OCI-LY3 (cell line): ENCODE measurements at regions not wholly inside any gene's neighbourhood (a gene's known extent, or its start where the extent isn't known, plus 50 kb on each side); places are given as distances from the start of the nearest gene placed in this dataset.

ENCODE experiments used
- H2AFZ ChIP-seq: fragments of 200-600, 300-600 bp; shearing (Covaris generic); 2 replicates; pipeline ENCODE4 v1.6.0; 2014; ENCODE audit warnings: antibody characterized with exemption, low read depth, low read length
- H3K27ac ChIP-seq: fragments of 200-600, 300-600 bp; sonication (generic); 2 replicates; pipeline ENCODE4 v1.5.1; 2014; ENCODE audit warnings: mild to moderate bottlenecking, low read length, moderate library complexity, mixed read lengths
- H3K27me3 ChIP-seq: fragments of 200-600, 300-600 bp; sonication (generic); 2 replicates; pipeline ENCODE4 v1.6.1; 2014; ENCODE audit warnings: low read depth, low read length, mixed read lengths
- H3K36me3 ChIP-seq: fragments of 200-600, 300-600 bp; sonication (generic); replicated peaks from 2 replicates; pipeline ENCODE3; 2014; ENCODE audit warnings: low read depth, low read length, mixed read lengths
- H3K4me1 ChIP-seq: fragments of 300-600, 200-600 bp; sonication (generic); 2 replicates; pipeline ENCODE4 v1.6.1; 2014; ENCODE audit warnings: low read length, mixed read lengths
- H3K4me2 ChIP-seq: fragments of 200-600, 300-600 bp; sonication (generic); 2 replicates; pipeline ENCODE4 v1.6.1; 2014; ENCODE audit warnings: low read length, mixed read lengths
- H3K4me3 ChIP-seq: fragments of 300-600, 200-600 bp; sonication (generic); 2 replicates; pipeline ENCODE4 v1.5.1; 2014; ENCODE audit warnings: antibody characterized with exemption, mild to moderate bottlenecking, low read length, moderate library complexity
- H3K79me2 ChIP-seq: fragments of 300-600, 200-600 bp; shearing (Covaris generic); 2 replicates; pipeline ENCODE4 v1.6.1; 2014; ENCODE audit warnings: mild to moderate bottlenecking, low read length, mixed read lengths
- H3K9ac ChIP-seq: fragments of 300-600, 200-600 bp; shearing (Covaris generic); 2 replicates; pipeline ENCODE4 v1.6.0; 2014; ENCODE audit warnings: mild to moderate bottlenecking, low read length, moderate library complexity
- H3K9me3 ChIP-seq: fragments of 200-600, 300-600 bp; shearing (Covaris generic); 2 replicates; pipeline ENCODE4 v1.6.1; 2014; ENCODE audit warnings: low read length, mixed read lengths; ENCODE audit not compliant: insufficient read depth
- H4K20me1 ChIP-seq: fragments of 200-600, 300-600 bp; sonication (generic); 2 replicates; pipeline ENCODE4 v1.6.1; 2016; ENCODE audit warnings: low read length, mixed read lengths; ENCODE audit not compliant: insufficient read depth
- CTCF ChIP-seq: fragments of 200-600, 300-600 bp; sonication (generic); IDR thresholded peaks from 2 replicates; pipeline ENCODE4 v1.5.1; 2014; ENCODE audit warnings: antibody characterized with exemption, low read length, low read depth
- EZH2phosphoT487 ChIP-seq: fragments of 200-600 bp; shearing (Covaris generic); IDR thresholded peaks from 2 replicates; pipeline ENCODE4 v1.6.1; 2018; ENCODE audit warnings: antibody characterized with exemption, mixed run types, low read depth

- Histone ChIP-seq H3K9ac (no peak overlapping the region), H3K9me3 (no peaks in the 10 kb centered on the region), H3K79me2 (no peaks in the 10 kb centered on the region), H2AFZ (no peak overlapping the region), H3K4me1 (no peaks in the 10 kb centered on the region), H3K4me2 (no peak overlapping the region), H3K27ac (no peak overlapping the region), H3K36me3 (no peaks in the 10 kb centered on the region), H3K4me3 (no peak overlapping the region), H3K27me3 (no peaks in the 10 kb centered on the region), H4K20me1 (no peaks in the 10 kb centered on the region)
- TF ChIP-seq EZH2phosphoT487, result no peak
- TF ChIP-seq CTCF, result no peak
Measured at GRCh38 chr7:114206688-114207087, 207.9 kb upstream of the FOXP2 start.

GRCh38 chr7:114196517-114196916, 218.1 kb upstream of the FOXP2 start:
- Histone ChIP-seq H3K79me2 (no peaks in the 10 kb centered on the region), H2AFZ (no peak overlapping the region), H3K9ac (no peak overlapping the region), H3K27ac (no peak overlapping the region), H3K9me3 (no peaks in the 10 kb centered on the region), H3K4me1 (no peaks in the 10 kb centered on the region), H4K20me1 (no peaks in the 10 kb centered on the region), H3K36me3 (no peaks in the 10 kb centered on the region), H3K4me3 (no peak overlapping the region), H3K4me2 (no peak overlapping the region), H3K27me3 (no peaks in the 10 kb centered on the region)
- TF ChIP-seq EZH2phosphoT487, result no peak
- no peak for TF ChIP-seq CTCF

GRCh38 chr7:114190387-114190786, 224.2 kb upstream of the FOXP2 start:
- H3K4me2 ChIP-seq, result no peak overlapping the region
- no peak for TF ChIP-seq EZH2phosphoT487
- no peak for TF ChIP-seq CTCF
- H3K4me1 ChIP-seq, result no peaks in the 10 kb centered on the region
- no peak overlapping the region for H3K9ac ChIP-seq
- no peaks in the 10 kb centered on the region for H3K79me2 ChIP-seq
- H4K20me1 ChIP-seq, result no peaks in the 10 kb centered on the region
- no peaks in the 10 kb centered on the region for H3K9me3 ChIP-seq
- H3K36me3 ChIP-seq, result no peaks in the 10 kb centered on the region
- H3K4me3 ChIP-seq, result no peak overlapping the region
- no peak overlapping the region for H2AFZ ChIP-seq
- no peaks in the 10 kb centered on the region for H3K27me3 ChIP-seq
- no peak overlapping the region for H3K27ac ChIP-seq

- Histone ChIP-seq H3K4me3 (no peak overlapping the region), H3K27me3 (no peaks in the 10 kb centered on the region), H2AFZ (no peak overlapping the region), H3K9ac (no peak overlapping the region), H3K4me1 (no peaks in the 10 kb centered on the region), H3K27ac (no peak overlapping the region), H3K4me2 (no peak overlapping the region), H3K79me2 (no peaks in the 10 kb centered on the region), H3K36me3 (no peaks in the 10 kb centered on the region), H4K20me1 (no peaks in the 10 kb centered on the region), H3K9me3 (no peaks in the 10 kb centered on the region)
- TF ChIP-seq CTCF (no peak), EZH2phosphoT487 (no peak)
Measured at GRCh38 chr7:114183311-114184088, 231.1 kb upstream of the FOXP2 start.
